HS-27A (cell line): ENCODE measurements at regions not wholly inside any gene's neighbourhood (a gene's known extent, or its start where the extent isn't known, plus 50 kb on each side); places are given as distances from the start of the nearest gene placed in this dataset.
"Not testable (repeated sequence)": the region's sequence is repeated elsewhere in the genome, so short reads cannot be mapped to it uniquely, and the experiment has no call there.

Experiments
- DNase-seq: peaks from one replicate; pipeline ENCODE4 v3.0.0-alpha.2; 2012; ENCODE audit warnings: low read depth, missing footprints

DNA sequence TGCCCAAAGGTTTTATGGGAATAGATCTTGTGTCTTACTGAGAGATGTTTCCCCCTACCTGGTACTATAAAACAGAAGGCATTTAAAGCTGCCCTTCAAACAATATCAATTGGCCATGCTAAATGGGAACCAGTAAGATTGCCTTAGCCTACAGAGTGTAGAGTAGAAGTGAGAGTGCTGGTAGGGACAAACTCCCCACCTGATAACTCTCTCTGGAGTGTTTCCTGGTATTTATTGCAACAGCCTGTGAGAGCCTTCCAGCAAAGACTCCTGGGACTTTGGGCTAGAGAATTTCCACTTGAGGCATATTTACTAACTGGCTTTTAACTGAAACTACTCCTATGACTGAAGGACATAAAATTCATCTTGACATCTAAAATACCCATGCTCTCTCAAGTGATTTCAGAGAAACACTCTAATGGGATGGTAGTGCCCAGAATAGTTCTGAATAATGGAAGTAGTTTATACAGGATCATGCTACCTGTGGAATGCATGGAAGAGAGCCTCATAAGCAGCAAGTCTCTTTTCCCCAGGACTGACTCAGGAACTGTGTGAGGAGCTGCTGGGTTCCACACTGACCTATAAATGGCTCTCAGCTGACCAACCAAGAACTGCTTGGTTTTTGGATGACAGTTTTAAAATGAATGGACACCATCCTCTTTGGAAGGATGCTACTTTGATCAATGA lies 132.7 kb upstream of the SLITRK5 start:
- DNase-seq, result no peak

DNA sequence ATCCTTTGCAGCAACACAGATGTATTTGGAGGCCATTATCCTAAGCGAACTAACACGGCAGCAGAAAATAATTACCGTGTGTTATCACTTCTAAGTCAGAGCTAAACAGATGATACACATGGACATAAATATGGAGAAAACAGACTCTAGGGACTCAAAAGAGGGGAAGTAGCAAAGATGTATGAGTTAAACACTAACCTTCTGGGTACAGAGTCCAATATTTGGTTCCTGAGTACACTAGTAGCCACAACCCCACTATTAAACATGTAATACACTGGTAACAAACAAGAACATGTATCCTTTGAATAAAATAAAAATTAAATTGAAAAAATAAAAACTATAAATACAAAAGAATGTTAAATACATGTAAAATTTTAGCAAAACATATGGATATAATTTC lies 118.0 kb upstream of the SLITRK5 start:
- no peak for DNase-seq

DNA sequence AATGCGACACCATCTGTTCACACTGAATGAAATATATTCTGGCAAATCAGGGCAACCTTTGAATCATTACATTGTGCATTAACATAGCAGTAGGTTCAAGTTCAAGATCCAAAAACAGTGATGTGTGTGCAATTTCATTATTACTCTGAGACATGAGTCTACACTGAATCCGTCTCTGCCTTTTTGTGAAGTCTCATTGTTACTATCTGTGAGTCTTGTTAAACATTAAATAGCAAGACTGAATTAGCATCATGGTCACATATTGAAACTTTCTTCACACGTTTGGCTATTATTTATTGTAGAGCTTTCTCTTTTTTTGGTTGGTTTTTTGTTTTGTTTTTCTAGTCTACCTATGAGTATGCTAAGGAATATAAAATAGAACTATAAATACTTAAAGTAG lies 117.1 kb upstream of the SLITRK5 start:
- DNase-seq, result no peak

DNA sequence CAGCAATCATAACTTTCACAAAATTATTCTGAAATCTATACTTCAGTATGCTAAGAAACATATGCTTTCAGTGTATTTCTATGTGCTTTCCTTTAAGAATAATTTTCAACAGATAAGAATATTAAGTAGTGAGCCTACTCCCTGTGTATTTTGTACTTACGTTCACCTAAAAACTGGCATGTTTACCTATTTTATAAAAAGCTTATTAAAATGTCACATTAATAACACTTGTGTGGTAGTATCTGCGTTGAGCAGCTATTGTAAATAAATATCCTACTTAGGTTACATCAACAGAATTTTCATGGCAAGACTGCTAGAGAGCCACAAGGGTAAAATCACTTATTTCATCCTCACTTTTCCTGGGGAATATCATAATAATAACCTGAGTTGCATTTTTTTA lies 113.4 kb upstream of the SLITRK5 start:
- no peak for DNase-seq

DNA sequence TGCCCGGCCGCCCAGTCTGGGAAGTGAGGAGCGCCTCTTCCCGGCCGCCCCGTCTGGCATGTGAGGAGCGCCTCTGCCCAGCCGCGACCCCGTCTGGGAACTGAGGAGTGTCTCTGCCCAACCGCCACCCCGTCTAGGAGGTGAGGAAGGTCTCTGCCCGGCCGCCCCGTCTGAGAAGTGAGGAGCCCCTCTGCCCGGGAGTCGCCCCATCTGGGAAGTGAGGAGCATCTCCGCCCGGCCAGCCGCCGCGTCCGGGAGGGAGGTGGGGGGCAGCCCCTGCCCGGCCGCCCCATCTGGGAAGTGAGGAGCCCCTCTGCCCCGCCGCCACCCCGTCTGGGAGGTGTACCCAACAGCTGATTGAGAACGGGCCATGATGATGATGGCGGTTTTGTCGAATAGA lies 109.6 kb upstream of the SLITRK5 start:
- not testable (repeated sequence) for DNase-seq

DNA sequence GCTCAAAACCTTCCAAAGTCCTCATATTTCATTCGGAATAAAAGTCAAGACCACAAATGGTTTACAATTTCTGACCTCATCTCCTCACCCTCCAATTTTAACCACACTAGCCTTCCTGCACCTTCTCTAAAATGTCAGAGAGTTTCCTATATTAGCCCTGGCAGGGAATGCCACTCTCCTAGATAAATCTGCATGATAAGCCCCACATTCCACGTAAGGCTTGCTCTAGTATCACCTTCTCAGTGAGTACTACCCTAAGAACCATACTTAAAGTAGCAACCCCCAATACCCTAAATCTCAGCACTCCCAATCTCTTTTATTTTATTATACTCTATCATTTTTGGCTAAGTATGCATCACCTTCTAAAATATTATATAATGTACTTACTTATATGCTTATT lies 100.5 kb upstream of the SLITRK5 start:
- no peak for DNase-seq

DNA sequence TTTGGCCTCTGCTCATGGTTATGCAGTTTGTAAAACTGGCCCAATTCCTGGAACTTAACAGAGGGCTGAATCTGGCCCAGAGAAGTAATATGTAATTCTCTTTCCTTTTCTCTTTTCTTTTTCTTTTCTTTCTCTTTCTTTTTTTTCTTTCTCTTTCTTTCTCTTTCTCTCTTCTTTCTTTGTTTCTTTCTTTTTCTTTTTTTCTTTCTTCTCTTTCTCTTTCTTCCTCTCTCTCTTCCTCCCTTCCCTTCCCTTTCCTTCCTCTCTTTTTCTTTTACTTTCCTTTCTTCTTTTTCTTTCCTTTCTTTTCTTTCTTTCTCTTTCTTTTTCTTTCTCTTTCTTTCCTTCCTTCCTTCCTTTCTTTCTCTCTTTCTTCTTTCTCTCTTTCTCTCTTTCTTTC lies 88.8 kb upstream of the SLITRK5 start:
- DNase-seq, result no peak

DNA sequence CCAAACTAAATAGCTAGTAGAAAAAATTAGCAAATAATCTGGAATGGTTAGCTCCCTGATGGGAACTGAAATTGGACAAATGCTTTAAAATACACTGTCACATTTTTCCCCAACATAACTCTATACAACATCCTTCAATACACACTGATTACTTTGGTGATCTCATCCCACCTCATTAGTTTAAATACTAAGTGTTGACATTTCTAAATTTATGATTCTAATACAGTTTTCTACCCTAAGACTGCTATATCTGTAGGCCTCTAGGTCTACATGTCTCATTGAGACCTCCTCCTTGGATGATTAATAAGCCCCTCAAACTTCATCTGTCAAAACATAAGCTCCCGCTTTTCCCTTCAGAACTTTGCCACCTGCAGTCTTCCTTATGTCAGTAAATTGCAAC lies 80.7 kb upstream of the SLITRK5 start:
- DNase-seq, result no peak

DNA sequence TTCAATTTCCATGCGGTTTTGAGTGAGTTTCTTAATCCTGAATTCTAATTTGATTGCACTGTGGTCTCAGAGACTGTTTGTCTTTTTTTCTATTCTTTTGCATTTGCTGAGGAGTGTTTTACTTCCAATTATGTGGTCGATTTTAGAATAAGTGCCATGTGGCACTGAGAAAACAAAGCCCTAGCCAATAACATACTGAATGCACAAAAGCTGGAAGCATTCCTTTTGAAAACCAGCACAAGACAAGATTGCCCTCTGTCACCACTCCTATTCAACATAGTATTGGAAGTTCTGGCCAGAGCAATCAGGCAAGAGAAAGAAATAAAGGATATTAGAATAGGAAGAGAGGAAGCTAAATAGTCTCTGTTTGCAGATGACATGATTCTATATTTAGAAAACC lies 66.7 kb upstream of the SLITRK5 start:
- not testable (repeated sequence) for DNase-seq

DNA sequence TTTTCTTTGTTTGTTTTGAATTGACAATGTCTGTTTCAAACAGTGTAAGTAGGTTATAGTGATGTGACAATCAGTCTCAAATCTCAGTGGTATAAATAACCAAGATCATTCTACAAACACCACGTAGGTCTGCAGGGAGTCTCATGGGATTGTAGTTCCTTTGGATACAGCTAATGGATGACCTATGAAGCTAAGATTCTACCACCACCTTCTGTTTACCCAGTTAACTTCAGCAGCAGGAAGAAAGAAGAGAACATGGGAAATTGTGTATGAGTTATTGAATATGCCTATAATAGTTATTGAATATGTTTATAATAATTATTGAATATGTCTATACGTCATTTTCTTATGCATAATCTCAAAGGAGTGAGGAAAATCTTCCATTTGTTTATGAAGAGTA lies 63.9 kb upstream of the SLITRK5 start:
- no peak for DNase-seq

DNA sequence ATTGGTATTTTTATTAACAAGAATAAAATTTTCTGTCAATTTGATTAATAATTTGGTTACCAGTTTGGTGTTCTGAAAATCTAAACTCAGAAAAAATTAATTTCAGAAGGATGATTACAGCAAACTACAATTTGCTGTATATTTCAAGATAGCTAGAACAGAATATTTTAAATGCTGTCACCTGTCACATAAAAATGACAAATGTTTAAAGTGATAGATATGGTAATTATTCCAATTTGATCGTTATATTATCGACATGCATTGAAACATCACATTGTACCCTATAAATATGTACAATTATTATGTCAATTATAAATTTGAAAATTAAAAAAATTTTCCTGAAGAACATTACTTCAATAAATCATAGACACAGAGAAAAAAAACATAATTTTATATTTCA lies 56.9 kb upstream of the SLITRK5 start:
- DNase-seq, result no peak
